ENCODE measurements at regions not wholly inside any gene's neighbourhood (a gene's known extent, or its start where the extent isn't known, plus 50 kb on each side); places are given as distances from the start of the nearest gene placed in this dataset.

DNA sequence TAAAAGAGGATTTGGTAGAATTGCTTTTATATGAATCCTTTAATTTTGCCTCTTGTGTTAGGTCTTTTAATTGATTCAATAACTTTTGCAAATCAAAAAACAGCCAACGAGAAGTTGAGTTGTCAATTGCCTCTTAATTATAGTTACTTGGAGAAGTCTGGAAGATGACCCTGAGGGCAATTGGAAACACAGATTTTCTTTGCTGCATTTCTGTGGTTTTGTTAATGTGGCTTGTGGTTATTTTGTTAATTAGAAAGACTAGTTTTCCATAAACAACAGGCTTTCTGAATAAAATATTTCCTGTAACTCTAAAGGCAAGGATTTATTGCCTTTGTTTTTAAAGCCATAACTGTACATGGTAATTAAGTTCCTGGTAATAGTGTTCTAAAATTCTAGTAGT, 513.0 kb downstream of the EPHA7 start:
- no peak overlapping the region for H3K27ac ChIP-seq
- no peak for DNase-seq
- ChIA-PET POLR2A (ENCODE audit: unreplicated experiment) (no interaction called here), CTCF (no interaction called here)
- BruUV-seq (replicated peaks): no TSS peak
- no peaks in the 10 kb centered on the region for H3K36me3 ChIP-seq (ENCODE audit: low read depth)
- no peaks in the 10 kb centered on the region for H3K9me2 ChIP-seq (ENCODE audit: insufficient read depth)
- no peaks in the 10 kb centered on the region for H3K79me2 ChIP-seq (ENCODE audit: low read depth)
- H4K20me1 ChIP-seq (ENCODE audit: insufficient read depth): no peaks in the 10 kb centered on the region
- H3F3A ChIP-seq (ENCODE audit: insufficient read depth, low read depth): no peaks in the 10 kb centered on the region
- intact Hi-C loops (cut with micrococcal nuclease; ENCODE audit: unreplicated experiment): no loop called here
- no peak overlapping the region for H2AFZ ChIP-seq
- H3K4me3 ChIP-seq: no peak overlapping the region
- H3K4me1 ChIP-seq (replicated peaks; ENCODE audit: insufficient read depth): no peaks in the 10 kb centered on the region
- H3K27me3 ChIP-seq (ENCODE audit: insufficient read depth, low read depth): no peaks in the 10 kb centered on the region
- no peak overlapping the region for H3K4me2 ChIP-seq
- no peaks in the 10 kb centered on the region for H3K9me3 ChIP-seq (ENCODE audit: insufficient read depth, low read depth)
- TF ChIP-seq, protein P1, sequence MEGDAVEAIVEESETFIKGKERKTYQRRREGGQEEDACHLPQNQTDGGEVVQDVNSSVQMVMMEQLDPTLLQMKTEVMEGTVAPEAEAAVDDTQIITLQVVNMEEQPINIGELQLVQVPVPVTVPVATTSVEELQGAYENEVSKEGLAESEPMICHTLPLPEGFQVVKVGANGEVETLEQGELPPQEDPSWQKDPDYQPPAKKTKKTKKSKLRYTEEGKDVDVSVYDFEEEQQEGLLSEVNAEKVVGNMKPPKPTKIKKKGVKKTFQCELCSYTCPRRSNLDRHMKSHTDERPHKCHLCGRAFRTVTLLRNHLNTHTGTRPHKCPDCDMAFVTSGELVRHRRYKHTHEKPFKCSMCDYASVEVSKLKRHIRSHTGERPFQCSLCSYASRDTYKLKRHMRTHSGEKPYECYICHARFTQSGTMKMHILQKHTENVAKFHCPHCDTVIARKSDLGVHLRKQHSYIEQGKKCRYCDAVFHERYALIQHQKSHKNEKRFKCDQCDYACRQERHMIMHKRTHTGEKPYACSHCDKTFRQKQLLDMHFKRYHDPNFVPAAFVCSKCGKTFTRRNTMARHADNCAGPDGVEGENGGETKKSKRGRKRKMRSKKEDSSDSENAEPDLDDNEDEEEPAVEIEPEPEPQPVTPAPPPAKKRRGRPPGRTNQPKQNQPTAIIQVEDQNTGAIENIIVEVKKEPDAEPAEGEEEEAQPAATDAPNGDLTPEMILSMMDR (conservative IDR thresholded peaks at IDR 0.05): no peak
- TF ChIP-seq EZH2 (IDR thresholded peaks at IDR 0.05; ENCODE audit: low read depth): no peak

GRCh38 chr6:92893741-92894140, 525.6 kb downstream of the EPHA7 start:
- Histone ChIP-seq H3K36me3 (ENCODE audit: low read depth) (no peaks in the 10 kb centered on the region), H3K4me2 (no peak overlapping the region), H3K9me2 (ENCODE audit: insufficient read depth) (no peaks in the 10 kb centered on the region), H3K27me3 (ENCODE audit: insufficient read depth, low read depth) (no peaks in the 10 kb centered on the region), H3K4me1 (replicated peaks; ENCODE audit: insufficient read depth) (no peaks in the 10 kb centered on the region), H3F3A (ENCODE audit: insufficient read depth, low read depth) (no peaks in the 10 kb centered on the region), H2AFZ (no peak overlapping the region), H4K20me1 (ENCODE audit: insufficient read depth) (no peaks in the 10 kb centered on the region), H3K4me3 (no peak overlapping the region), H3K27ac (no peak overlapping the region), H3K79me2 (ENCODE audit: low read depth) (no peaks in the 10 kb centered on the region), H3K9me3 (ENCODE audit: insufficient read depth, low read depth) (no peaks in the 10 kb centered on the region)
- ChIA-PET POLR2A (ENCODE audit: unreplicated experiment) (no interaction called here), CTCF (no interaction called here)
- TF ChIP-seq, protein P1 (conservative IDR thresholded peaks at IDR 0.05): no peak
- no peak for TF ChIP-seq EZH2 (IDR thresholded peaks at IDR 0.05; ENCODE audit: low read depth)
- intact Hi-C loops (cut with micrococcal nuclease; ENCODE audit: unreplicated experiment): no loop called here
- no peak for DNase-seq
- BruUV-seq (replicated peaks): no TSS peak

DNA sequence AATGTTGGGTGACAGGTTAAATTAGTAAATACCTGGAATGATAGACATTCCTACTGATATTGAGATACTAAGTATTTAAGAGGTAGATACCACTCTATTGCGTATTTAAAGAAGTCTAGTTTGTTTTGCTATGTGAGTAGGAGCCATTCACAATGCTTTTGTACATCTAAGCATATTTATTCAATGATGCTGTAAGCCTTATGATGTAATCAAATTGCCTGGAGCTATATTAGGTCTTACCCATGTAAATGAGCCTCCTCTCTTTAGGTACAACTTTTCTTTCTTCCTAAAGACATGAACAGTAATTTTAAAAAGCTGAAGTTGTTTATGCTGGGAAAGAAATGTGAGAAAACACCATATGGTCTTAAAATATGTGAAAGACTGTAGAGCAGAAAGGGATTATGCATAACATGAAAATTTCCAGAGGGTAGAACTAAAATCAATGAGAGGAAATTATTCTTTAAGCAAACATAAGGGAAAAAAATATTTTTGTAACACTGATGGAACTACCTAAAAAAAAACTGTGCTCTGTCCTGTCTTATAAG, 526.7 kb downstream of the EPHA7 start:
- intact Hi-C loops (cut with micrococcal nuclease; ENCODE audit: unreplicated experiment): no loop called here
- no peak overlapping the region for H2AFZ ChIP-seq
- H3K79me2 ChIP-seq (ENCODE audit: low read depth): no peaks in the 10 kb centered on the region
- no peak overlapping the region for H3K27ac ChIP-seq
- no peaks in the 10 kb centered on the region for H3K4me1 ChIP-seq (replicated peaks; ENCODE audit: insufficient read depth)
- H3K36me3 ChIP-seq (ENCODE audit: low read depth): no peaks in the 10 kb centered on the region
- no peaks in the 10 kb centered on the region for H3K27me3 ChIP-seq (ENCODE audit: insufficient read depth, low read depth)
- ChIA-PET POLR2A (ENCODE audit: unreplicated experiment) (no interaction called here), CTCF (no interaction called here)
- H3K4me2 ChIP-seq: no peak overlapping the region
- no peak overlapping the region for H3K4me3 ChIP-seq
- no peaks in the 10 kb centered on the region for H3F3A ChIP-seq (ENCODE audit: insufficient read depth, low read depth)
- no TSS peak for BruUV-seq (replicated peaks)
- TF ChIP-seq EZH2 (IDR thresholded peaks at IDR 0.05; ENCODE audit: low read depth): no peak
- TF ChIP-seq, protein P1 (conservative IDR thresholded peaks at IDR 0.05): no peak
- no peaks in the 10 kb centered on the region for H3K9me2 ChIP-seq (ENCODE audit: insufficient read depth)
- no peaks in the 10 kb centered on the region for H3K9me3 ChIP-seq (ENCODE audit: insufficient read depth, low read depth)
- no peaks in the 10 kb centered on the region for H4K20me1 ChIP-seq (ENCODE audit: insufficient read depth)
- DNase-seq: no peak
